ENCODE measurements at regions not wholly inside any gene's neighbourhood (a gene's known extent, or its start where the extent isn't known, plus 50 kb on each side); places are given as distances from the start of the nearest gene placed in this dataset.

DNA sequence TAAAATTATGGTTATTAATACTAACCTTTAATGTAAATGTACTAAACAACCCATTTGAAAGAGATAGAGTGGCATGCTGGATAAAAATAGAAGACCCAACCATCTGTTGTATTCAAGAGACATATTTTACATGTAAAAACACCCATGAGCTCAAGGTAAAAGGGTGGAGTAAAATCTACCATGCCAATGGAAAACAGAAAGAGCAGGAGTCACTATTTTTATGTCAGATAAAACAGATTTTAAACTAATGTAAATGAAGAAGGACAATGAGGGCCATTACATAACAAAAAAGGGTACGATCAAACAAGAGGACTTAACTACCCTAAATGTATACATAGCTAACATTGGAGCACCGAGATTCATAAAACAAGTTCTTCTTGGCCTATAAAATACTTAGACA lies 66.3 kb downstream of the ITM2A start:
- DNase-seq (ENCODE audit: low read depth), result no peak

DNA sequence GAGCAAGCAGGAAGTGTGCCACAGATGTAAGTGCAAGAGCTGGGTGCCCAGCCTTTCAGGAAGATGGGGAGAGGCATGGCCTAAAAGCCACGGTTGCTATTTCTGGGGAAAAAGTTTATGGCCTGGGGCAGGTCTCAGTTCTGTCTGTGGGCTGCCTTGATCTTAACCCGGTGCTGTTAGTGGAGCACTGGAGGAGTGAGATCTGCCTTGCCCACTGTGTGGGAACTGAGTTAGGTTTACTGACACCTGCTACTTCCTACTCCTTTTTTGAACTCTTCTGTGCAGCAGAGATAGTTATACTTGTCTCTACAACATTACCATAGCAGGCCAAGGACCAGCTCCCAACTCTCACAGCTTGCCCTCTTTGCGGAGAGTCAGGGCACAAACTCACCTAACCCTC lies 76.5 kb downstream of the ITM2A start:
- DNase-seq (ENCODE audit: low read depth), result no peak

DNA sequence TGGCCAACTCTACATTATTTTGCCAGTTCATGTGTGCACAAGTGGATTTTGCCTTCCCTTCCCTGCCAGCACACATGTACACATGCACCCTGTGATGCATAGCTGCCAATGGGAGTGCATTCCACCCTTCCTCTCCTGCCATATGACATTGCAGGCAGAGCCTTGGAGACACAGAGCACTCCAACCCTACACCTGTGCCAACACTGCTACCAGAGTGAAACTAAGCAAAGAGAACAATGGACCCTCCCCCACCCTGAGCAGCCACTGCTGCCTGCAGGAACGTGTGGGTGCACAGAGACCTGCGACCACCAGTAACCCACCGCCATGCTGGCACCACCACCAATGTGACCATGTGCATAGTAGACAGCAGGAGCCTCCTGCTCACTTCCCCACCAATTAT lies 78.4 kb downstream of the ITM2A start:
- no peak for DNase-seq (ENCODE audit: low read depth)

DNA sequence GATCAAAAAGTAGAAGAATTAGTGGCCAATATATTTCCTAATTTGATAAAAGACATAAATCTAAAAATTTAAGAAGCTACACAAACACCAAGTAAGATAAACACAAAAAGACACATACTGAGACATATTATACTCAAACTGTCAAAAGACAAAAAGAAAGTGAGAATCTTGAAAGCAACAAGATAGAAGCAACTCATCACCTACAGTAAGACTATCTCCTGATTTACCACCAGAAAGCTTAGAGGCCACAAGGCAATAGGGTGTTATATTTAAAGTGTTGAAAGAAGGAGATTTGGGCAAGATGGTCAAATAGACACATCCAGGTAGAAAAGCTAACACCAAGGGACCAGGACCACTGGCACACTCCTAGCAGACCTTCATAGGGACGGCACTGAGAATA lies 79.4 kb downstream of the ITM2A start:
- DNase-seq (ENCODE audit: low read depth), result no peak

DNA sequence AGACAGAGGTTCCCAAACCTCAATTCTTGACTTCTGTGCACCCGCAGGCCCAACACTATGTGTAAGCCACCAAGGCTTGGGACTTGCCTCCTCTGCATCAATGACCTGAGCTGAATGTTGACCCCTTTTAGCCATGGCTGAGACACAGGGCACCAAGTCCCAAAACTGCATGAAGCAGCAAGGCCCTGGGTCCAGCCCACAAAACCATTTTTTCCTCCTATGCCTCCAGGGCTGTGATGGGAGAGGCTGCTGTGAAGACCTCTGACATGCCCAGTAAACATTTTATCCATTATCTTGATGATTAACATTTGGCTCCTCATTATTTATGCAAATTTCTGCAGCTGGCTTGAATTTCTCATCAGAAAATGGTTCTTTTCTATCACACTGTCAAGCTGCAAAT lies 85.4 kb downstream of the ITM2A start:
- DNase-seq (ENCODE audit: low read depth), result no peak

DNA sequence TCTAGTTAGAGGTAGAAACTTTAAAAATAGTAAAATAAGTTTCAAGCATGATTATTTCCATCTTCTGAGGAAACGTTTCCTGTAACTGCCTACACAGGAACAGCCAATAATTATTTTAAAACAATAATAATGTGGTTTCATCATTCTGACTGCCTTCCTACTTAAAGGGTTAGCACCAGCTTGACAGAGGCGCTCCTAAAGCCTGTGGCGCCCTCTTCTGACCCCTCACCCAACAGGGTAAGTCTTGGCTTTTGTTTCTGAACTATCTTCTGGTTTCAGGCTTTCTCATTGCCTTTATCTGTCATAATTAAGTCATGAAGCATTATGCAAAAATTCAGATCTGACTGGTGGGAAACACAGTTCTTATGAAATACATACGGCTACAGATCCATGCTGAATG lies 96.7 kb downstream of the ITM2A start:
- DNase-seq (ENCODE audit: low read depth), result peak; percentile 59

DNA sequence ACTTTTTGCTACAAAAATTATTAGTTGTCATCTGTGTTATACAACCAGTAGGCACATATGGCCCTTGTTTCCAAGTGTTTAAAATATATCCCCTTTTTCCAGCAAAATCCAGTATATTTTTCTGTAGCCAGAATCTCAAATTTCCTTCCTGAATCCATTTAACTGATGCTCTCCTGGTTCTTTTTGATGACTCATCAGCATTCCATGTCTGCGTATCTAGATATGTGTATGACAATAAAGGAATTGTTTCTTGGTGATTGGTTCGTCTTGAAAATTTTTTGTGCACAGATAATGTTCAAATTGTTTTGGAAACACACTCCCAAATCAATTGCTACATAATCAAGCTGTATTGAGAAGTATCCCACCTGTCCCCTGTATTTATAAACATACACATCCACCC lies 98.3 kb downstream of the ITM2A start:
- no peak for DNase-seq (ENCODE audit: low read depth)

DNA sequence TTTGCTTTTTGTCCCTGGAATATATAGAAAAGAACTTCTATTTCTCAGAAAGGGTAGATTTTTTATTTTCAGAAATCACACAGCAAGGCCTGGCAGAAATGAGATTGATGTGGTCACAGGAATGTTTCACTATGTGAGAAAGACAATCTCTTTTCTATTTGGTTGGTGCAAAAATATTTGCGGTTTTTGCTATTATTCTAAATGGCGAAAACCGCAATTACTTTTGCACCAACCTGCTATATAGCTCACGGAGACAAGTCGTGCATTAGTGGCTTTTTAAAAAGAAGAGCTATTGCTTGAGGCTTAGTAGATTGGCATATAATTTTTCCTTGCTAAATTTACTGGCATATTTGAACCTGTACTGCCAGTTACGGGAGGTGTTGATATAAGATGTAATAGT lies 100.4 kb downstream of the ITM2A start:
- no peak for DNase-seq (ENCODE audit: low read depth)

DNA sequence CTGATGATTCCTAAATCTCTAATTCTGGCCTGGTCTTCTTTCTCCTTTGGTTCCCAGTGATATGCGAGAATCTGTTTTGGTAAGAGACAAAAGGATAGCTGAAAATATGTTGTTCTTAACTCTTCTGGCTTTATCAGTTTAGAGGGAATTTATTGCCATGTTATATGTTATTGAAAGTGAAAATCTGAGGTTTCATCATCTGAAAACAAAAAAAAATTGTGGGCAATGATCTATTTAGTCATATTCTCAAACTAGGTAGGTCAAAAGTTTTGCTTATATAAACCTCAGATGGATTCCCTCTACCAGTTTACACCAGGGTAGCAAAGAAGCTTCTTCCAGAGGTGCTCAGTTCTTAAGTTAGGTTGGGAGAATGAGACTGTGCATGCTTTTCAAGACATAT lies 103.6 kb downstream of the ITM2A start:
- DNase-seq (ENCODE audit: low read depth), result no peak

DNA sequence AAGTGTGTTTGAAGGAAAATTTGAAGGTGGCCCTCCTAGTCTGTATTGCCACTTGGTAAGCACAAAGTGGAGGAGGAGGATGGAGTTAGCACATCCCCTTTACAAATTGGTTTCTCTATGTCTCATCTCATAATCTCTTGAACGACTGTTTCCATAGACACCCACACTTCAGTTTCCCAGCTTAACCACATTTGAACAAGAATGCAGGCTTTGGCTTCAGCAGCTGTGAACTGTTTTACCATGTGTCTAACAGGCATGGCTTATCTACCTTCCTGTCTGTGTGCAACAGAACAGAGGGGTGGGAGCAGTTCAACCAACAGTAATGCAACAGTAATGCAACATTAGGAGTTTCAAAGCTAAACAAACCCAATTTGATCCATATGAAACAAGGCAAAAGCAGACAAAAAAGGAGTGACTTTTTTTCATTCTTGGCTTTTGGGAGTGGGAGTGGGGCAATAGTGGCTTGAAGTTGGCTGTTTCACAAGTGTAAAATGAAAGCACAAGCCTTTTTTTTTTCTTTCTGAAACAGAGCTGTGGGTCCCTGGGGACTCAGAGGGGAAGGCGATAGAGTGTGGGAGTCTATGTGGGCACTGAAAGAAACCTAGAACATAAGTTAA lies 108.0 kb downstream of the ITM2A start:
- DNase-seq (ENCODE audit: low read depth), result peak; percentile 14

DNA sequence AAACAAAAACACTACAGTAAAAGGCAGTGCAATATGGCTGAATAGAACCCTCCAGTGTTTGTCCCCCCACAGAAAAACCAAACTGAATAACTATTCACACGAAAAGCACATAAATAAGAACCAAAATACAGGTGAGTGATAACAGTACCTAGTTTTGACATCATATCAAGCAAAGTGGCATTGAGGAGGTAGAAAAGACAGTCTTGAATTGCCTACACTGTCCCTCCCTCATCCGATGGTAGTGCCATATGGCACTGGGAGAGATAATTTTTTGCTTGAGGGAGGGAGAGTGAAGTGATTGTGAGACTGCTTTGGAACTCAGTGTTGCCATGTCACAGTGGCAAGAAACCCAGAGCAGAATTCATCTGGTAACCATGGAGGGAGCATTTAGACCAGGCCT lies 99.2 kb downstream of the GPR174 start:
- DNase-seq (ENCODE audit: low read depth), result no peak

DNA sequence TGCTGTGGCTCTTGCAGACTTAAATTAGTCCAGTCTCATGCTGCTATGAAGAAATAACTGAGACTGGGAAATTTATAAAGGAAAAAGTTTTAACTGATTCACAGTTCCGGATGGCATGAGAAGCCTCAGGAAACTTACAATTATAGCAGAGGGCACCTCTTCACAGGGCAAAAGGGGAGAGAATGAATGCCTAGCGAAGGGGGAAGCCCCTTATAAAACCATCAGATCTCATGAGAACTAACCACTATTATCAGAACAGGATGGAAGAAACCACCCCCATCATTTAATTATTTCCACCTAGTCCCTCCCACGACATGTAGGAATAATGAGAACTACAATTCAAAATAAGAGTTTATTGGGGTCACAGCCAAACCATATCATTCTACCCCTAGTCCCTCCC lies 91.4 kb downstream of the GPR174 start:
- no peak for DNase-seq (ENCODE audit: low read depth)

DNA sequence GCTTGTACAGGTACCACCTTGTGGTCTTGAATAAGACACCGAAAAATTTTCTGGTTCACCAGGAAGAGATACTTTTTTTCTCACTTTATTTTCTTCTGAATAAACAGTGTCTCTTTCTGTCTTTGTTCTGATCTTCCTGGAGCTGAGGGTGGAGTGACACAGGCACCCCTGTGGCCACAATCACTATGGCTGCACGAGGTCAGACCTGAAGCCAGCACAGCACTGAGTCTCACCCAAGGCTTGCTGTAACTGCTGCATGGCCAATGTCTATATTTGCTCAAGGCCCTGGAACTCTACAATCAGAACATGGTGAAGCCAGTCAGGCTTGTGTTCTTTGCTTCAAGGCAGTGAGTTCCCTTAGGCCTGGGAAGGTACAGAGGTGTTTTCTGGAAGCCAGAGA lies 87.2 kb downstream of the GPR174 start:
- DNase-seq (ENCODE audit: low read depth), result no peak

Measured in stimulated activated CD8-positive, alpha-beta memory T cell treated with anti-CD3 and anti-CD28 coated beads, Interleukin-4, amount 100 ng/mL, for 24 hours (primary cell).